NK-92 treated with Interleukin-12 subunit alpha and Interleukin-12 subunit beta, amount 100 ng/mL, for 24 hours (cell line): ENCODE measurements at regions not wholly inside any gene's neighbourhood (a gene's known extent, or its start where the extent isn't known, plus 50 kb on each side); places are given as distances from the start of the nearest gene placed in this dataset.

ENCODE experiments used
- DNase-seq: peaks from one replicate; lab custom pipeline; 2025; lab: John Stamatoyannopoulos, UW

- DNase-seq, result no peak
Measured at GRCh38 chr7:81648716-81649115, 121.1 kb downstream of the HGF start.

- no peak for DNase-seq
Measured at GRCh38 chr7:81645435-81645834, 124.4 kb downstream of the HGF start.

DNA sequence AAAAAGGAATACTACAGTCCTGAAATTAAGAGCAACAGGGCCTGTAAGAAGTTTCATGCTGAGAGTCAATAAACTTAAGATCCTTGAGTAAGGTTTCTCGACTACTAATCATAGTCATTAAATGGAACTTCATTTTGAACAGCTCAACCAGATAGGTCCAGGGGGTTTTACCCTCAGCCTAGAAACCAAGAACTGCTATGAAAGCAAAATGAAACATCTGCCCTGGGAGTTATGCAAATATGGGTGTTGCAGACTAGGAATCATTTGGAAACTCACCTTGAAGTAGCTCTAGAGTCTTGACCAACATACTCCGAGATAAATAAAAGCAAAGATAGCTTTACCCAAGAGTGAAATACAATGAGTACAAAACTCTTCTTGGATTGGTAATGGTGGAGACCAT lies 128.0 kb downstream of the HGF start:
- no peak for DNase-seq

DNA sequence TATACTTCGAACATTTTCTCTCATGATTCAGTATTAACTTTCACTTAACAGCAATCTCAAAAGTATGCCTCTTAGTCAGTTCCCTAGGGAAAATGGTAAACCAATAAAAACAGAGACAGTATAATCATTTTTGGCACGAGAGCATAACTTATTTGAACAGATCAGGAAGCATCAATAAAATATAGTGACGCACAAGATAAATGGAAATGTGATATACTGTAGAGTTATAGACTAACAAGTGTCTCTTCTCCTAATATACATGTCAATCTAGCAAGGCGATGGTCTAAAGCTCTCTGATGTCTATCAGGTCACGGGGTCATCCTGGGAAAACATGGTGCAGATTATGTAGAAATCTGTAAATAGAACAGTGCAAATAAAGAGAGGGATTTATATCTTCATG lies 131.6 kb downstream of the HGF start:
- no peak for DNase-seq

DNA sequence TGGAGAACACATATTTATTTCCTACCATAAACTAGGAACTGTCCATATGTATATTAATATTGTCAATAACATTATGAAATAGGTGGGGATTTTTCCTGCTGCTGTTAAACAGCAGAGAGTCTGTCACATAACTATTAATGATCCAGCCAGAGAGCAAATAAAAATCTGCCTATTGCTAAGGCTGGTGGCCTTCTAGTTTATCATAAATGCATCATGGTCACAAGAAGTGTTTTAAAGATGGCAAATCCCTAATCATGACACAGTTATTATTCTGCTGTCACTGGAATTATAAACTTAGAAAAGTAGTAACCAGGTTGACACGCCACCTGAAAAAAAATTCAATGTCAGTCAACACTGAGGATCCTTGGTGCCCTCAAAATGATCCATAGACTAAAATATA lies 132.3 kb downstream of the HGF start:
- no peak for DNase-seq

DNA sequence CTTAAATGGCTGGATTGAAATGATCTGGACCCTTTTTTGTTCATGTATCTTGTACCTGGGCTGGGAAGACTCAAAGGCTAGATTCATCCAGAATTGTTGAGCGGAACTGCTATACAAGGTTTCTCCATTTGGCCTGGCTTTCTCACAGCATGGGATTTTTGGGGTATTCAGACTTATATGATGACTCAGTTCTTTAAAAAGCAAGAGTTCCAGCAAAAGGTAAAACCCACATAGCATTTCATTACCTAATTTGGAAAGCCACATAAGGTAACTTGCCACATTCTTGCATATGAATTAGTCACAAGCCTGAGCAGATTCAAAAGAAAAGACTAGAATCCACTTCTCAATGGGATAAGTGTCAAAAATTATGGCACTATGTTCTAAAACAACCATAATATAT lies 137.4 kb downstream of the HGF start:
- DNase-seq, result no peak

DNA sequence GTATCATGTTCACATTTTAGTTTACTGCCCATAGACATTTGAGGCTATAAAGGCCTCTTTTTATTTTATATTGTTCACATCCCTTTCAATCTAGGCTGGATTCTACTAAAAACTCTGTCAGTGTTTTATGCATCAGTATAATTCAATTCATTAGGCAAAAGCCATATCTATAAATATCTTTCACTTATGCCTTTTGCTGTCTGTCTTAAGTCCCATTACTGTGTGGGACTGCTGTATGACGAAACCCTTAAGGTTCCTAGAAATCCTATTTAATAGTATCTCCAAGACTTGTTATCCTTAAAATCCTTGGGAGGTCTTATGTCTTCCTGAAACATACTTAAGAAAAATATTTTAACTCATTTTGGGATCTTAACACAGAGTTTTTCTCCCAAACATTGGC lies 139.2 kb downstream of the HGF start:
- DNase-seq, result no peak

- no peak for DNase-seq
Measured at GRCh38 chr7:81629702-81630101, 140.1 kb downstream of the HGF start.

DNA sequence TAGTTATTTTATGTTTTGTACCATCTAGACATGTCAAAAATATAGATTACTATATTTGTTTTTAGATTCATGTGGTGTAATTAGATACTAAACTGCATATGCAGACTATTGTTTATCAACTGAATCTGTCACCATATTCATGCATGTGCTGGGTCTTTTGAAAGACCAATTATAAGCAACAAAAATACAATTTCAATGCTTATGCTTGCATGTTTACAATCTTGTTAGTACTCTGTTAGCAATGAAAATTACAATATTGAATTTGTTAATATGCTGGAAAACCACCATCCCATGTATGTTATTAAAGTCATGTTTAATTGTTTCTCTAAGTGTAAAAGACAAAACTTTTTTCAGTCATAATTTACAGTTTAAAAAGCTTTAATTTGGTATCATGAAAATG lies 140.9 kb downstream of the HGF start:
- DNase-seq, result no peak

DNA sequence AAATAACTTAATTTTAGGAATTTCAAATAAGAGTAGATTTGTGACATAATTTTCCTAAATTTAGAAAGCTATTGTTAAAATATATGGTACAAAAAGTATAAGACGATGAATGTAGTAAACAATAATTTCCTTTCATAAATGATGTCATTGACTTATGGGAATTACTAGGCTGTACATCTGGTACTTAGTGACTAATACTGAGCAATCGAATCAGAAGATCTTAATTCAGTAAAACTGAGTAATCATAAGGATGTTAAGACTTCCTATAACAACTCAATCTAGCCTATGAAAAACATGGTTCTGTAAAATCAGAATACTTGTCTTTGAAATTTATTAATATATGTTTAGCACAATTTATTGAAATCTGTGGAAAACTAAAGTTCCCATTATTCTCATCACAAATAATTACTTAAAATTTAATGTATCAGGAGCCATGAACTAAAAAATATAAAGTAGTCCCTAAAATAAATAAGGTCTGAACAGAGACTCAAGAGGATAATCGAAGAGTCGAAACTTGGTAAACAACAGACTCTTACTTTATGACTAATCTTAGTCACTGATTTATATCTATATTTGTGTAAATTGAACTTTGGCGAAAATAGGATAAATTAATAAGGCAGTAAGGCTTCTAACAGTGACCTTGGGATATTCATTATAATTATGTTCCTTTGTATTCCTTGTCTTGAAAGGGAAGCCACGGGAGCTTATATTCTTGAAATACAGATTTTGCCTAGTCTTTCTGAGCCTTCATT lies 142.1 kb downstream of the HGF start:
- DNase-seq, result no peak

DNA sequence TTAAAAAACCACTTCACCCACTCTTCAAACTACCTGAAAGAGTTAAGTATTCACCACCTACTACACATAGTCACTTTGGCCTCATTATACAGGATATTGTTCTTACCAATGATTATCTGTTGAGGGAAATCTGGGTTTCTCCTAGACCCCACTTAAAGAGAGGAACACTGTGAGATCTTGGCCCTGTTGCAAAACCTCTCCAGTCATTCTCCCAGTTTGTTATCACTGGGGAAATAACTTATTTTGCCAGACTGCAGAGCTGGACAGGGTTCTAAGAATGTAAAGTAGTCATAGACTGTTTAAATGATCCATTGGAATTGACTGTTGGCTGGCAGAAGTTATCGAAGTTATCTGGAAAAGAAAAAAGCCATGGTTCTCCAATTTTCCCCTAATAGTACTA lies 143.8 kb downstream of the HGF start:
- no peak for DNase-seq

- no peak for DNase-seq
Measured at GRCh38 chr7:81624650-81625631, 144.9 kb downstream of the HGF start.

DNA sequence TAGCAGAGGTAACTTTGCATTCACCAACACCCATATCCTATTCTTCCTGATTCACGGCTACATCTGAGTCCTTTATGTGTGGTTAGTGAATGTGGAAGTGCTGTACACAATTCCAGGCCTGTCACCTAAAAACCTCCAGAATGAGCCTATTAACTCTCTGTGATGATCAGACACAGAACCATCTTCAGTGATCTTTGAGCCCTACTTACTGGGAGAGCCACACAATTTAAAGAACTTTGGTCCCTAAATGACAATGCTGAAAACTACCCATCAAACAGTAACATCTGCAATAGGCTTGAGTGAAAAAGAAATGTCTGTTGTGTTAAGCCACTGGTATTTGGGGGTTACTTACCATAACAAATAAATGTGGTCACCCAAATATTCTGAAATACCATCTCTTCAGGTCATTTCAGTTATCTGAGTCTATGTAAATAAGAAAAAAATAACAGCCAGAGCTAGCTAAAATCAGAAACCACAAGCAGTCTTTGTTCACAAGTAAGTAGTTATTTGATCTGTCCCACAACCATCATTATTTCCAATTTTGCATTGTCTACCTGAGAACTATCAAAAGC lies 145.7 kb downstream of the HGF start:
- no peak for DNase-seq

- DNase-seq, result no peak
Measured at GRCh38 chr7:81623251-81623855, 146.5 kb downstream of the HGF start.

GRCh38 chr7:81621893-81622292 lies 148.0 kb downstream of the HGF start:
- no peak for DNase-seq

DNA sequence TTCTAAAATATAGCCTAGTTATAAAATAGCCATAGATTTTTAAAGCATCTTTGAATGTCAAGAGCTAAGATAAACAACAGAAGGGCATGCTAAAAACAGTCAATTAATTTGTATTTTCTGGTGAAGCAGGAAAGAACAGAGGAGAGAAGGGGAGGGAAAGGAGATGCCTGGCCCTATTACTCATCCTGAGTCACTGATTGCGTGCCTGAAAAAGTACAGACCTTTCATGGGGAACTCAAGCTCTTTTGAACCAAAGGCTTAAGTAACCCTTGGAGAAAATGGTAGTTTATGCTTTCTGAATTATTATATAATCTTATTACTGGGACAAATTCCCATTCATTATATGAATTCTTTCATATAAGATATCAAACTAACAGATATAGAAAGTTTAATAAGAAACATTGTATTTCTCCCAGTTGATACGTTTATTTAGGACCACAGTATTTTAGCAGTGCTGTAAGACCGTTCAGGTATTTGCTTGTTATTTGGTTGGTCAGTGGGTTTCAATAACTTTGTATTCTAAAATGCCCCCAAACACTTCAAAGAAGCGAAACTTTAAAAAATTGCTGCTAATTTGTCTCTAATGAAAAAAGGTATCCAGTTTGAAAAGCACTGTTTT lies 151.3 kb downstream of the HGF start:
- no peak for DNase-seq

DNA sequence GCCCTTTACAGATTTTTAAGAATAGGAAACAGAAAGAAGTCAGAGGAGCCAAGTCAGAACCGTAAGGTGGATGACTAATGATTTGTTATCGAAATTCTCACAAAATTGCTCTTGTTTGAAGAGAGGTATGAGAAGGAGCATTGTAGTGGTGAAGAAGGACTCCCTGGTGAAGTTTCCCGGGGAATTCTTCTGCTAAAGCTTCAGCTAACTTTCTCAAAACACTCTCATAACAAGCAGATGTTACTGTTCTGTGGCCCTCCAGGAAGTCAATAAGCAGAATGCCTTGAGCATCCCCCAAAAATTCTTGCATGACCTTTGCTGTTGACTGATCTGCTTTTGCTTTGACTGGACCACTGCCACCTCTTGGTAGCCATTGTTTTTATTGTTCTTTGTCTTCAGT lies 152.9 kb downstream of the HGF start:
- no peak for DNase-seq

DNA sequence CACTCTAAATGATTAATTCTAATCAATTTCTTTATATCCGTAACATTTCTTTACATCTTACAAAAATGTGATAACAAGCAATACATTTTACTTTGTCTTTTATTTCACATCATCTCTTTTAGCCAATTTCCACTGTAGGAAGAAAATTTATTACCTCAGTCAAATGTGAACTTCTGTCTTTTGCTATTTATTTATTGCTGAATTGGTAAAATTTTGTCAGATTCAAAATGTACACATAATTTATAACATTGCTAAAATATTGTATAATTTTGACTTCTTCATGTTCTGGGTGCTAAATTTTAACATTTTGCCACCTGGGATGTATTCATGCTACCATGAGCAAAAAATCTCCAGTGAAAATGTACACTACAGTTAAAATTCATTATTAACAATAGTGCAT lies 158.0 kb downstream of the HGF start:
- no peak for DNase-seq

GRCh38 chr7:81611040-81611439 lies 158.8 kb downstream of the HGF start:
- DNase-seq, result no peak

DNA sequence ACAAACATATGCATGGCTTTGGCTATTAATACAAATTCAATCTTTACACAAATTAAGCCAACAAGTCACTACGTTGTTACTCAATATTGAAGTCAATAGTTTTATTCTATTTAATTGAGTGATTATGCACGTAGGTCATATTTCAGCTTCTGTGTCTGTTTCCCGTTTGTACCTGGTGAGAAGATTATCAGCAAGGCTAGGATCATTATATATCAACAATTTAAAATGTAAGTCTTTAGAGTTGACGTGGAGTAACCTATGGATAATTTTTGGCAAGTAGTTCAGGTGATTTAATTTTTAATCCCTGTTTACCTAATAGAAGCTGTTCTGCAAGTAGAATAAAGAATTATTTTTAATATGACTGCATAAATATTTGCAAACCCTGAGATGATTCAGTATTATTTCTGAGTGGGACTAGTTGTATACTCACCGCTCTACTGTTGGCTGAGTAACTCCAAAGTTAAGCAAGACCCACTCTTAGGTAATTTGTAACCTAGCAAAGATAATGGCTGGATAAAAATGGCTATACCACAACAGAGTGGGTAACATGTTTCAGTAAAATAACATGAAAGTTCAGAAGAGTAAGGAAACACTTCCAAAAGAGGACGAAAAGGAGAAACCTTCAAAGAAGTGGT lies 161.0 kb downstream of the HGF start:
- no peak for DNase-seq

- DNase-seq, result no peak
Measured at GRCh38 chr7:81607987-81608386, 161.9 kb downstream of the HGF start.
